H1 (cell line): ENCODE measurements at regions not wholly inside any gene's neighbourhood (a gene's known extent, or its start where the extent isn't known, plus 50 kb on each side); places are given as distances from the start of the nearest gene placed in this dataset.

Source experiments
- ATF2 ChIP-seq: IDR thresholded peaks from 2 replicates; pipeline ENCODE4 v1.6.1; 2012; ENCODE audit warnings: low read length, inconsistent platforms
- CHD7 ChIP-seq: fragments of 300-600 bp; sonication (generic); IDR thresholded peaks from 2 replicates; pipeline ENCODE4 v1.7.1; 2012; ENCODE audit warnings: low read length, moderate library complexity, mild to moderate bottlenecking, inconsistent platforms; ENCODE audit not compliant: insufficient replicate concordance
- HDAC2 ChIP-seq, 2 experiments: fragments of 300-600 bp in 1 of 2; sonication (generic) in 1 of 2; IDR thresholded peaks; 2 replicates each; pipeline ENCODE4 v1.6.1; 2011 to 2012; ENCODE audit warnings: low read depth in 2 of 2, low read length in 2 of 2, mild to moderate bottlenecking in 2 of 2, moderate library complexity in 2 of 2, borderline replicate concordance in 1 of 2, inconsistent platforms in 1 of 2
- POLR2A ChIP-seq, 2 experiments: IDR thresholded peaks; 1 replicate in 1 of 2; 2 replicates in 1 of 2; pipeline ENCODE4 v1.6.1; 2011; ENCODE audit warnings: low read depth in 2 of 2, low read length in 2 of 2, mild to moderate bottlenecking in 2 of 2; ENCODE audit errors: control extremely low read depth in 1 of 2
- SIRT6 ChIP-seq: IDR thresholded peaks from one replicate; pipeline ENCODE4 v1.7.1; 2012; ENCODE audit warnings: low read length, inconsistent platforms
- SP2 ChIP-seq: IDR thresholded peaks from 2 replicates; pipeline ENCODE4 v1.6.1; 2012; ENCODE audit warnings: mild to moderate bottlenecking, low read length, inconsistent platforms
- TF ChIP-seq, protein P1 (sequence below): IDR thresholded peaks from 2 replicates; pipeline ENCODE4 v1.6.1; 2011; ENCODE audit warnings: low read length, improper control_type of control experiment
- TF ChIP-seq, protein P2 (sequence below): IDR thresholded peaks from 2 replicates; pipeline ENCODE4 v1.6.1; 2012; ENCODE audit warnings: inconsistent platforms

- TF ChIP-seq SIRT6 (no peak), HDAC2 (IDR thresholded peaks at IDR 0.05; ENCODE audit: borderline replicate concordance in 1 of 2, low read depth in 2 of 2, low read length in 2 of 2) (no peak), ATF2 (no peak), SP2 (no peak), CHD7 (no peak), POLR2A (IDR thresholded peaks at IDR 0.05; ENCODE audit: control extremely low read depth in 1 of 2, low read depth in 2 of 2, low read length in 2 of 2) (no peak)
- TF ChIP-seq, protein P1, sequence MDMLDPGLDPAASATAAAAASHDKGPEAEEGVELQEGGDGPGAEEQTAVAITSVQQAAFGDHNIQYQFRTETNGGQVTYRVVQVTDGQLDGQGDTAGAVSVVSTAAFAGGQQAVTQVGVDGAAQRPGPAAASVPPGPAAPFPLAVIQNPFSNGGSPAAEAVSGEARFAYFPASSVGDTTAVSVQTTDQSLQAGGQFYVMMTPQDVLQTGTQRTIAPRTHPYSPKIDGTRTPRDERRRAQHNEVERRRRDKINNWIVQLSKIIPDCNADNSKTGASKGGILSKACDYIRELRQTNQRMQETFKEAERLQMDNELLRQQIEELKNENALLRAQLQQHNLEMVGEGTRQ: no peak
- TF ChIP-seq, protein P2, sequence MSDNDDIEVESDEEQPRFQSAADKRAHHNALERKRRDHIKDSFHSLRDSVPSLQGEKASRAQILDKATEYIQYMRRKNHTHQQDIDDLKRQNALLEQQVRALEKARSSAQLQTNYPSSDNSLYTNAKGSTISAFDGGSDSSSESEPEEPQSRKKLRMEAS: peak; percentile 60
These were observed 277.6 kb downstream of the GASK1B start (continued) for GRCh38 chr4:157895205-157895604.
